ENCODE measurements at regions not wholly inside any gene's neighbourhood (a gene's known extent, or its start where the extent isn't known, plus 50 kb on each side); places are given as distances from the start of the nearest gene placed in this dataset.
"Not testable (repeated sequence)": the region's sequence is repeated elsewhere in the genome, so short reads cannot be mapped to it uniquely, and the experiment has no call there.

DNA sequence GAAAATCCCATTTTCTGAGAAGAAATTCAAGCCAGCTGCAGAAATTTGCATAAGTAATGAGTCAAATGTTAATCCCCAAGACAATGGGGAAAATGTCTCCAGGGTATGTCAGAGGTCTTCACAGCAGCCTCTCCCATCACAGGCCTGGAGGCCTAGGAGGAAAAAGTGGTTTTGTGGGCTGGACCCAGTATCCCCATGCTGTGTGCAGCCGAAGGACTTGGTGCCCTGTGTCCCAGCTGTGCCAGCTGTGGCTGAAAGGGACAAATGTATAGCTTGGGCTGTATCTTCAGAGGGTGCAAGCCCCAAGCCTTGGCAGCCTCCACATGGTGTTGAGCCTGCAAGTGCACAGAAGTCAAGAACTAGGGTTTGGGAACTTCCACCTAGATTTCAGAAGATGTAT is 163.6 kb upstream of the HDDC2 start:
- not testable (repeated sequence) for H3K4me3 ChIP-seq (ENCODE audit: low read length); H3K9ac ChIP-seq (ENCODE audit: low read depth, low read length); H3K36me3 ChIP-seq (ENCODE audit: insufficient read depth, low read length); H3K27ac ChIP-seq (ENCODE audit: low read depth, low read length); H3K27me3 ChIP-seq (ENCODE audit: insufficient read depth, low read length)
- 93% methylated on average over 1 of the region's 1 CpG for WGBS
- H3K4me1 ChIP-seq (ENCODE audit: insufficient read depth, low read length) = peaks cover 16% of the 10 kb centered on the region
- peaks cover 17% of the 10 kb centered on the region for H3K9me3 ChIP-seq (ENCODE audit: insufficient read depth, low read depth, low read length)

- Histone ChIP-seq H3K9me3 (ENCODE audit: insufficient read depth, low read depth, low read length) (peaks cover 14% of the 10 kb centered on the region), H3K9ac (ENCODE audit: low read depth, low read length) (no peak overlapping the region), H3K27me3 (ENCODE audit: insufficient read depth, low read length) (no peaks in the 10 kb centered on the region), H3K36me3 (ENCODE audit: insufficient read depth, low read length) (no peaks in the 10 kb centered on the region), H3K4me3 (ENCODE audit: low read length) (no peak overlapping the region), H3K4me1 (ENCODE audit: insufficient read depth, low read length) (peaks cover 24% of the 10 kb centered on the region), H3K27ac (ENCODE audit: low read depth, low read length) (no peak overlapping the region)
- 84% methylated on average over 3 of the region's 3 CpGs for WGBS
These were observed 168.1 kb upstream of the HDDC2 start for GRCh38 chr6:125469915-125470314.

GRCh38 chr6:125471667-125472066 is 169.9 kb upstream of the HDDC2 start:
- no peak overlapping the region for H3K27ac ChIP-seq (ENCODE audit: low read depth, low read length)
- H3K4me3 ChIP-seq (ENCODE audit: low read length) = no peak overlapping the region
- 60% methylated on average over 1 of the region's 1 CpG for WGBS
- H3K4me1 ChIP-seq (ENCODE audit: insufficient read depth, low read length) = peaks cover 24% of the 10 kb centered on the region
- H3K36me3 ChIP-seq (ENCODE audit: insufficient read depth, low read length) = no peaks in the 10 kb centered on the region
- peaks cover 4% of the 10 kb centered on the region; the same call in 1 of the 2 replicates for H3K9me3 ChIP-seq (ENCODE audit: insufficient read depth, low read depth, low read length)
- H3K27me3 ChIP-seq (ENCODE audit: insufficient read depth, low read length) = no peaks in the 10 kb centered on the region
- H3K9ac ChIP-seq (ENCODE audit: low read depth, low read length) = no peak overlapping the region

DNA sequence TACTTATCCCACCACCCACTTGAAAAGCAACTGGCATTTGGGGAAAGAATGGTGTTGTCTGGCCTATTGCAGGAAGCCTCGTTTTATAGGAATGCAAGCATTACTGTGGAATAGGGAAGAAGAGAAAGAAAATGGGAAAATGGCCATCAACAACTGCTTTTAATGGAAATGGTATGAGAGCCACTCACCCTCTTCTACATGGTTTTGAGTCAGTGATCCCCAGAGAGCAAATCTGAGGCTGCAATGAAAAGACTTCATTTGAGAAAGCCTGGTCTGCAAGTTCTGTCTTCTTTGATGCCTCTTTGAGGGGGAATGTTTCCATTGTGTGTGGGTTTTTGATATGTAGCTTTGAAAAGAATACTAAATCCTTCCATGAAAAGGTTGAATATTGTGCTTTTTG is 172.3 kb upstream of the HDDC2 start:
- Histone ChIP-seq H3K9me3 (ENCODE audit: insufficient read depth, low read depth, low read length) (no peaks in the 10 kb centered on the region), H3K4me3 (ENCODE audit: low read length) (no peak overlapping the region), H3K36me3 (ENCODE audit: insufficient read depth, low read length) (no peaks in the 10 kb centered on the region), H3K27ac (ENCODE audit: low read depth, low read length) (no peak overlapping the region), H3K27me3 (ENCODE audit: insufficient read depth, low read length) (no peaks in the 10 kb centered on the region), H3K4me1 (ENCODE audit: insufficient read depth, low read length) (peaks cover 17% of the 10 kb centered on the region), H3K9ac (ENCODE audit: low read depth, low read length) (no peak overlapping the region)
- 81% methylated on average over 1 of the region's 1 CpG for WGBS

GRCh38 chr6:125477156-125477555 is 175.4 kb upstream of the HDDC2 start:
- Histone ChIP-seq H3K27ac (ENCODE audit: low read depth, low read length) (no peak overlapping the region), H3K36me3 (ENCODE audit: insufficient read depth, low read length) (no peaks in the 10 kb centered on the region), H3K9ac (ENCODE audit: low read depth, low read length) (no peak overlapping the region), H3K27me3 (ENCODE audit: insufficient read depth, low read length) (no peaks in the 10 kb centered on the region), H3K9me3 (ENCODE audit: insufficient read depth, low read depth, low read length) (no peaks in the 10 kb centered on the region), H3K4me3 (ENCODE audit: low read length) (no peak overlapping the region), H3K4me1 (ENCODE audit: insufficient read depth, low read length) (0 out of 2 replicates have a peak, but pooled peaks cover 2% of the 10 kb centered on the region)
- WGBS = 96% methylated on average over 1 of the region's 4 CpGs

GRCh38 chr6:125477844-125478243 is 176.1 kb upstream of the HDDC2 start:
- Histone ChIP-seq H3K9ac (ENCODE audit: low read depth, low read length) (no peak overlapping the region), H3K4me1 (ENCODE audit: insufficient read depth, low read length) (0 out of 2 replicates have a peak, but pooled peaks cover 3% of the 10 kb centered on the region), H3K27ac (ENCODE audit: low read depth, low read length) (no peak overlapping the region), H3K36me3 (ENCODE audit: insufficient read depth, low read length) (no peaks in the 10 kb centered on the region), H3K9me3 (ENCODE audit: insufficient read depth, low read depth, low read length) (no peaks in the 10 kb centered on the region), H3K4me3 (ENCODE audit: low read length) (no peak overlapping the region), H3K27me3 (ENCODE audit: insufficient read depth, low read length) (no peaks in the 10 kb centered on the region)
- 92% methylated on average over 3 of the region's 3 CpGs for WGBS

- no peak overlapping the region for H3K4me3 ChIP-seq (ENCODE audit: low read length)
- H3K4me1 ChIP-seq (ENCODE audit: insufficient read depth, low read length) = 0 out of 2 replicates have a peak, but pooled peaks cover 3% of the 10 kb centered on the region
- H3K9me3 ChIP-seq (ENCODE audit: insufficient read depth, low read depth, low read length) = no peaks in the 10 kb centered on the region
- no peak overlapping the region for H3K27ac ChIP-seq (ENCODE audit: low read depth, low read length)
- H3K36me3 ChIP-seq (ENCODE audit: insufficient read depth, low read length) = no peaks in the 10 kb centered on the region
- no peak overlapping the region for H3K9ac ChIP-seq (ENCODE audit: low read depth, low read length)
- WGBS = 100% methylated on average over 1 of the region's 2 CpGs
- no peaks in the 10 kb centered on the region for H3K27me3 ChIP-seq (ENCODE audit: insufficient read depth, low read length)
These were observed 178.4 kb upstream of the HDDC2 start for GRCh38 chr6:125480146-125480545.

DNA sequence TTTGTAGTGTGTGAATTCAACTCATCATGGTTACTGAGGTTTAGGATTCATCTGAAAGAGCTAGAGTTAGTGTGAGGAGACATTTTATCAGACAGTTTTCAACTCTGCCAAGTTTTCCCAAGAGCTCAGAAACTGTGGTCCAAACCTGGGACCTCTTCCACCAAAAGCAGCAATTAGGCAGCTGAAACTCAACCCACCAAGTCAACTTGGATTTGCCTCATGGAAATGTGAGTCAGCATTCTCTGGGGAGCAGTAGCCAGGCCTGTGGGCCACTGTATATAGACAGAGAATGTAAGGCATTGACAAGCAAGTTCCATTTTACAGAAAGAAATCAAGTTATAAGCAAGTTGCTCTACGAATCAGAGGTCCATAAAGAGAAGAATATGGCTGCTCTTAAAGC is 178.8 kb upstream of the HDDC2 start:
- H3K36me3 ChIP-seq (ENCODE audit: insufficient read depth, low read length) = no peaks in the 10 kb centered on the region
- WGBS = 100% methylated on average over 1 of the region's 1 CpG
- no peaks in the 10 kb centered on the region for H3K9me3 ChIP-seq (ENCODE audit: insufficient read depth, low read depth, low read length)

DNA sequence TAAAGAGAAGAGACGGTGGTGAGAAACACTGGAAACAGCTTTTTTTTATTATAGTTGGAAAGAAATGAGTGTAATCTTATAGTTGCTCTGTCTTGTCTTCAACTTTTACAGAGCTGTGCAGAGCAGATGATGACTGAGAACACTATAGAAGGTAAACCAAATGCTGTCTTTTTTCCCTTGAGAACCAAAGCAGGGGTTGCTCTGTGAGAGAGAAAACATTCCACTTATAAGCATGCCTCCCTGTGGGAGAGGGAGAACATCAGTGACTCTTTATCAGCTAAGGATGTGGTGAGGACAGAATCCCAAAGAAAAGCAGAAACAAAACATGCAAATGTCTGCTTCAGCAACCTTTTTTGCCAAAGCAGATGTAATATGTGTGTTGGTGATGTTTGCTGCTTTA is 179.3 kb upstream of the HDDC2 start:
- Histone ChIP-seq H3K4me3 (ENCODE audit: low read length) (no peak overlapping the region), H3K9me3 (ENCODE audit: insufficient read depth, low read depth, low read length) (no peaks in the 10 kb centered on the region), H3K27me3 (ENCODE audit: insufficient read depth, low read length) (no peaks in the 10 kb centered on the region), H3K9ac (ENCODE audit: low read depth, low read length) (no peak overlapping the region), H3K4me1 (ENCODE audit: insufficient read depth, low read length) (0 out of 2 replicates have a peak, but pooled peaks cover 3% of the 10 kb centered on the region), H3K36me3 (ENCODE audit: insufficient read depth, low read length) (no peaks in the 10 kb centered on the region), H3K27ac (ENCODE audit: low read depth, low read length) (no peak overlapping the region)
- WGBS = 96% methylated on average over 1 of the region's 1 CpG

More for the DNA sequence above, 178.8 kb upstream of the HDDC2 start:
- H3K4me3 ChIP-seq (ENCODE audit: low read length) = no peak overlapping the region
- no peak overlapping the region for H3K27ac ChIP-seq (ENCODE audit: low read depth, low read length)
- no peak overlapping the region for H3K9ac ChIP-seq (ENCODE audit: low read depth, low read length)
- H3K27me3 ChIP-seq (ENCODE audit: insufficient read depth, low read length) = no peaks in the 10 kb centered on the region
- H3K4me1 ChIP-seq (ENCODE audit: insufficient read depth, low read length) = 0 out of 2 replicates have a peak, but pooled peaks cover 3% of the 10 kb centered on the region

- no peaks in the 10 kb centered on the region for H3K9me3 ChIP-seq (ENCODE audit: insufficient read depth, low read depth, low read length)
- H3K4me1 ChIP-seq (ENCODE audit: insufficient read depth, low read length) = 0 out of 2 replicates have a peak, but pooled peaks cover 3% of the 10 kb centered on the region
- no peaks in the 10 kb centered on the region for H3K36me3 ChIP-seq (ENCODE audit: insufficient read depth, low read length)
These were observed 184.0 kb upstream of the HDDC2 start for GRCh38 chr6:125485757-125486156.

GRCh38 chr6:125486881-125487280 is 185.1 kb upstream of the HDDC2 start:
- Histone ChIP-seq H3K27ac (ENCODE audit: low read depth, low read length) (no peak overlapping the region), H3K36me3 (ENCODE audit: insufficient read depth, low read length) (no peaks in the 10 kb centered on the region), H3K9ac (ENCODE audit: low read depth, low read length) (no peak overlapping the region), H3K27me3 (ENCODE audit: insufficient read depth, low read length) (no peaks in the 10 kb centered on the region), H3K4me1 (ENCODE audit: insufficient read depth, low read length) (0 out of 2 replicates have a peak, but pooled peaks cover 3% of the 10 kb centered on the region), H3K9me3 (ENCODE audit: insufficient read depth, low read depth, low read length) (no peaks in the 10 kb centered on the region), H3K4me3 (ENCODE audit: low read length) (no peak overlapping the region)
- WGBS = 96% methylated on average over 2 of the region's 2 CpGs

More at GRCh38 chr6:125485757-125486156, 184.0 kb upstream of the HDDC2 start:
- no peak overlapping the region for H3K27ac ChIP-seq (ENCODE audit: low read depth, low read length)
- 89% methylated on average over 4 of the region's 4 CpGs for WGBS
- no peak overlapping the region for H3K9ac ChIP-seq (ENCODE audit: low read depth, low read length)
- no peak overlapping the region for H3K4me3 ChIP-seq (ENCODE audit: low read length)
- no peaks in the 10 kb centered on the region for H3K27me3 ChIP-seq (ENCODE audit: insufficient read depth, low read length)
